Activated T-cell treated with anti-CD3 and anti-CD28 coated beads for 48 hours (primary cell): ENCODE measurements at regions not wholly inside any gene's neighbourhood (a gene's known extent, or its start where the extent isn't known, plus 50 kb on each side); places are given as distances from the start of the nearest gene placed in this dataset.

Experiments used
- DNase-seq: peaks from one replicate; pipeline ENCODE4 v3.0.0-alpha.2; 2020; ENCODE audit warnings: low read depth

GRCh38 chr14:101360054-101360911, 201.0 kb upstream of the DIO3 start:
- no peak for DNase-seq

- no peak for DNase-seq
These were observed 200.3 kb upstream of the DIO3 start for GRCh38 chr14:101361044-101361443.

- no peak for DNase-seq
These were observed 199.6 kb upstream of the DIO3 start for GRCh38 chr14:101361451-101362433.

GRCh38 chr14:101362529-101363260, 198.6 kb upstream of the DIO3 start:
- no peak for DNase-seq

GRCh38 chr14:101363261-101363555, 198.1 kb upstream of the DIO3 start:
- no peak for DNase-seq

- DNase-seq = no peak
These were observed 197.4 kb upstream of the DIO3 start for GRCh38 chr14:101363880-101364391.

- DNase-seq = no peak
These were observed 196.6 kb upstream of the DIO3 start for GRCh38 chr14:101364503-101365328.

GRCh38 chr14:101365329-101366158, 195.8 kb upstream of the DIO3 start:
- DNase-seq = no peak

GRCh38 chr14:101367421-101368261, 193.7 kb upstream of the DIO3 start:
- no peak for DNase-seq

- DNase-seq = no peak
These were observed 192.7 kb upstream of the DIO3 start for GRCh38 chr14:101368629-101369028.

GRCh38 chr14:101369194-101369915, 191.9 kb upstream of the DIO3 start:
- DNase-seq = no peak

GRCh38 chr14:101369916-101370592, 191.2 kb upstream of the DIO3 start:
- no peak for DNase-seq

- no peak for DNase-seq
These were observed 190.4 kb upstream of the DIO3 start for GRCh38 chr14:101370593-101371569.

- DNase-seq = no peak
These were observed 189.2 kb upstream of the DIO3 start for GRCh38 chr14:101371799-101372793.

GRCh38 chr14:101372894-101373620, 188.2 kb upstream of the DIO3 start:
- no peak for DNase-seq
